ENCODE measurements at regions not wholly inside any gene's neighbourhood (a gene's known extent, or its start where the extent isn't known, plus 50 kb on each side); places are given as distances from the start of the nearest gene placed in this dataset.

DNA sequence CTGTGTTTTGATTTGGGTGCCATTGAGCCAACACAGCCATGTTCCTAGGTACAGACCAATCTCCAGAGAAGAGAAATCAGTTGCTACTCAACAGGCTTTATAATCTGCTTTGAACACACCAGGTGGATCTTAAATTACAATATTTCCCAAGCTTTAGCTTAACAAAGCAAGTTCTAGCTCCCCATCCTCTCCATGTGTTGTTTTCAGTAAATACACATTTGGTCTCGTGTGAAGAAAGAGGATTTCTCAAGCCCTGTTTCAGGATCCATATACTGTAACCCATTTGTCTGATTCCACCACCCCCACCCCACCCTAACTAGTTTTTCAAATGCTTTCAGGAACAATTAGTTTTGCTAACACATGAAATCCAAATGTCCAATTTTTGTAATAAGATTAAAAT lies 109.6 kb upstream of the NIPBL start:
- TF ChIP-seq ZNF274 (IDR thresholded peaks at IDR 0.05; ENCODE audit: low read depth, low read length) (no peak), YY1 (IDR thresholded peaks at IDR 0.05; ENCODE audit: insufficient read depth, insufficient read length) (no peak)
